ENCODE measurements at regions not wholly inside any gene's neighbourhood (a gene's known extent, or its start where the extent isn't known, plus 50 kb on each side); places are given as distances from the start of the nearest gene placed in this dataset.
"Not testable (repeated sequence)": the region's sequence is repeated elsewhere in the genome, so short reads cannot be mapped to it uniquely, and the experiment has no call there.

GRCh38 chr21:25531538-25532250 is 75.6 kb downstream of the MRPL39 start:
- H3K9me3 Mint-ChIP-seq, result peaks cover 20% of the 10 kb centered on the region
- H3K27me3 Mint-ChIP-seq; H3K27ac Mint-ChIP-seq; H3K4me3 Mint-ChIP-seq; H3K4me1 Mint-ChIP-seq (ENCODE audit: low read depth); H3K36me3 Mint-ChIP-seq (ENCODE audit: low read depth); intact Hi-C loops (cut with micrococcal nuclease): not testable (repeated sequence)

GRCh38 chr21:25528515-25528914 is 78.8 kb downstream of the MRPL39 start:
- peaks cover 12% of the 10 kb centered on the region for H3K9me3 Mint-ChIP-seq
- H3K4me1 Mint-ChIP-seq (ENCODE audit: low read depth), result no peaks in the 10 kb centered on the region
- H3K27me3 Mint-ChIP-seq, result no peaks in the 10 kb centered on the region
- intact Hi-C loops (cut with micrococcal nuclease), result no loop called here
- H3K36me3 Mint-ChIP-seq (ENCODE audit: low read depth), result no peaks in the 10 kb centered on the region
- H3K27ac Mint-ChIP-seq, result no peak overlapping the region
- H3K4me3 Mint-ChIP-seq, result no peak overlapping the region

DNA sequence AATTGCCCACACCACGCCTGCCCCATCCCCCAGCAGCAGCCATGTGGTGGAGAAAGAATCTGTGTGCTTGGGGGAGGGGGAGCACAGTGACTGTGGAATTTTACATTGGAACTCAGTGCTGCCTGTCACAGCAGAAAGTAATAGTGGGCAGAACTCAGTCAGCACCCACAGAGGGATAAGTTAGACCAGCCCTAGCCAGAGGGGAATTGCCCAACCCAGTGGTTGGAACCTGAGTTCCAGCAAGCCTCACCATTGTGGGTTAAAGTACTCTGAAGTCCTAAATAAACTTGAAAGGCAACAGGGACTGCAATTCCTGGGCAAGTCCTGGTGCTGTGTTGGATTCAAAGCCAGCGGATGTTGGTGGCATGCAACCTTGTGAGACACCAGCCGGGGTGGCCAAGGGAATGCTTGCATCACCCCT is 88.8 kb downstream of the MRPL39 start:
- H3K36me3 Mint-ChIP-seq (ENCODE audit: low read depth), result no peaks in the 10 kb centered on the region
- intact Hi-C loops (cut with micrococcal nuclease), result no loop called here
- no peaks in the 10 kb centered on the region for H3K27me3 Mint-ChIP-seq
- peaks cover 1% of the 10 kb centered on the region for H3K4me1 Mint-ChIP-seq (ENCODE audit: low read depth)
- no peaks in the 10 kb centered on the region for H3K9me3 Mint-ChIP-seq
- no peak overlapping the region for H3K4me3 Mint-ChIP-seq
- no peak overlapping the region for H3K27ac Mint-ChIP-seq

DNA sequence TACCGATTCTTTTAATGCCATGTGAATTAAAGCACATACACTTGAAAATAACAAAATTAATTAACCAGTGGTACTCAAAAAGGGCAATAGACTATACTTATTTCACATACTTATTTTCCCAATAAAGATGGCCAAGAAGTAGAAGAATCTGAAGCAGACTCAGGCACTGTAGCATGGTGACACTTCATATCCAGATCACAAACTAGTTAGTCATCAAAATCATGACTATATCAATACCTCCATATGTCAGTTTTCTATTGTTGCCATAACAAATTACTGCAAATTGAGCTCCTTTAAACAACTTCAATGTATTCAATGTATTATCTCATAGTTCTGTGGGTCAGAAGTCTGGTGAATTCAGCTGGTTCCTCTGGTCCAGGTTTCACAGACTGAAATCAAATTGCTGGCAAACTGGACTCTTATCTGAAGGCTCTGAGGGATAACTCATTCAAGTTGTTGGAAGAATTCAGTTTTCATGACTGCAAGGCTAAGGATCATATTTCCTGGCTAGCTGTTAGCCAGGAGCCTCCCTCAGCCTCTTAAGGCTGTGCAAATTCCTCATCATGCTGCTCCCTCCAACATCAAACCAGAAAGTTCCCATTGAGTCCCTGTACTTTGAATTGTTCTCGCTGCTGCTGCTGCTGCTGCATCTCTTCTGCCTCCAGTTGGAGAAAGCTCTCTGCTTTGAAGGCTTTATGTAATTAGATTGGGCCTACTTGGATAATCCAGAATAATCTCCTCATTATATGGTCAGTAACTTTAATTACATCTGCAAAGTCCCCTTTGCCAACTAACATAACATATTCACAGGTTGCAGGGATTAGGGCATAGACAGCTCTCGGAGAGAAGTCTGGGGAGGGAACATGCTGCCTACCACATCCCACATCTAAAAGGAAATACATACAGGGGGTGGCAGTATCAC is 91.5 kb downstream of the MRPL39 start:
- no peak overlapping the region for H3K27ac Mint-ChIP-seq
- H3K36me3 Mint-ChIP-seq (ENCODE audit: low read depth), result no peaks in the 10 kb centered on the region
- no peak overlapping the region for H3K4me3 Mint-ChIP-seq
- peaks cover 18% of the 10 kb centered on the region for H3K4me1 Mint-ChIP-seq (ENCODE audit: low read depth)
- H3K9me3 Mint-ChIP-seq, result no peaks in the 10 kb centered on the region
- intact Hi-C loops (cut with micrococcal nuclease), result no loop called here
- H3K27me3 Mint-ChIP-seq, result no peaks in the 10 kb centered on the region

GRCh38 chr21:25513810-25514209 is 93.5 kb downstream of the MRPL39 start:
- H3K9me3 Mint-ChIP-seq, result no peaks in the 10 kb centered on the region
- no peaks in the 10 kb centered on the region for H3K27me3 Mint-ChIP-seq
- H3K4me1 Mint-ChIP-seq (ENCODE audit: low read depth), result peaks cover 18% of the 10 kb centered on the region
- H3K4me3 Mint-ChIP-seq, result no peak overlapping the region
- H3K27ac Mint-ChIP-seq, result no peak overlapping the region
- intact Hi-C loops (cut with micrococcal nuclease), result no loop called here
- no peaks in the 10 kb centered on the region for H3K36me3 Mint-ChIP-seq (ENCODE audit: low read depth)

DNA sequence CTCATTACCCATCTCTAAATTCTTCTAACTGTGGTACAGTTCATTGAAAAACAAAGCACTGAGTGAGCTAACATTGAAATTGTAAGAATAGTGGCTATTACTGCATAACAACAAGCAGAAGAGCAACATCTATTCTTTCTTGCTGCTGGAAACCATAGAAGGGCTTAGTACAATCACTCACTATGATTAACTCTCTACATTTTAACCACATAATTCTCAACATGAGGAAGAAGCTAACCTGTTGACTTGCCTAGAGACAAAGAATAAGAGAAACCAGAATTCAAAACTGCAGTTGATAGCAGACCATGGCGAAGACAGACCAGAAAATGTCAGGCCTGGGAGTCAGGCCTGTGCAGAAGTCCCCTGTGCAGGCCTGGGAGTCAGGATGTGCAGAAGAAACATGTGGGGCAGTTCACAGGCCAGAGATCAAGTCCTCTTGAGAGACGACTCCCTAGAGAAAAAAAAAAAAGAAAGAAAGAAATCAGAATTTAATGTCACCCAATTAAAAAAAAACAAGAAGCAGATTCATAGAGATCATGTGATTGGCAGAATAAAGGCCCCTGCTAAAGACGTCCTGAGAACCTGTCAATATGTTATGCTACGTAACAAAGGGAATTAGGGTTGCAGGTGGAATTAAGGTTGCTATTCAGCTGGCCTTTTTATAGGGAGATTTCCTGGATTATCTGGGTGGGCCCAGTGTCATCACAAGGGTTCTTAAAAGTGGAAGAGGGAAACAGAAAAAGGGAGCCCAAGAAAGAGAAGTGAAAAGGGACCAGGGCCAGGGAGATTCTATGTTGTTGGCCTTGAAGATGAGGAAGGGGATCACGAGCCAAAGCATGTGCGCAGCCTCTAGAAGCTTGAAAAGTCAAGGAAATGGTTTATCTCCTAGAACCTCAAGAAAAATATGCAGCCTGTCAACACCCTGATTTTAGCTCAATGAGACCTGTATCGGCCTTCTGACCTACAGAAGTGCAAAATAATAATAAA is 94.9 kb downstream of the MRPL39 start:
- H3K4me1 Mint-ChIP-seq (ENCODE audit: low read depth), result peaks cover 18% of the 10 kb centered on the region
- no peak overlapping the region for H3K4me3 Mint-ChIP-seq
- H3K36me3 Mint-ChIP-seq (ENCODE audit: low read depth), result no peaks in the 10 kb centered on the region
- peak overlapping the region; percentile 46 for H3K27ac Mint-ChIP-seq
- H3K27me3 Mint-ChIP-seq, result no peaks in the 10 kb centered on the region
- H3K9me3 Mint-ChIP-seq, result no peaks in the 10 kb centered on the region
- intact Hi-C loops (cut with micrococcal nuclease), result no loop called here

DNA sequence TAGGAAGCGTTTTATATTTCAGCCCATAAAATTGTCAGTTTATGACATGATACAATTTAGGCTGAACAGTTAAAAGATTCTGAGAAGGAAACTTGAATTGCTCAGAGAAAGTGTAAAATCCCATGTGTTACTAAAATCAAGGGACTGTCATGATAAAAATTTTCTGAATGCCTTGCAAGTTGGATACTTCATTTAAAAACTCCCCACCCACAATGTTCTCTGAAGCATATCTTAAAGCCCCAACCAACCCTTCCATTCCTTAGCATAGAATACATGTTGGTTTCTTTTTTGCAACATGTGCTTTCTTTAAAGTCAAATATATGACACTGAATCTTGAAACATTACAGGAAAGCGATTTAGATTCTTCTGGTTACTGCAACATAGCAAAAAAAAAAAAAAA is 97.4 kb downstream of the MRPL39 start:
- no peaks in the 10 kb centered on the region for H3K36me3 Mint-ChIP-seq (ENCODE audit: low read depth)
- no peaks in the 10 kb centered on the region for H3K9me3 Mint-ChIP-seq
- H3K4me3 Mint-ChIP-seq, result no peak overlapping the region
- intact Hi-C loops (cut with micrococcal nuclease), result no loop called here
- peaks cover 24% of the 10 kb centered on the region for H3K4me1 Mint-ChIP-seq (ENCODE audit: low read depth)
- no peak overlapping the region for H3K27ac Mint-ChIP-seq
- H3K27me3 Mint-ChIP-seq, result peaks cover 2% of the 10 kb centered on the region

GRCh38 chr21:25508364-25508763 is 98.9 kb downstream of the MRPL39 start:
- Mint-ChIP-seq H3K4me3 (no peak overlapping the region), H3K27me3 (peaks cover 8% of the 10 kb centered on the region), H3K36me3 (ENCODE audit: low read depth) (no peaks in the 10 kb centered on the region), H3K4me1 (ENCODE audit: low read depth) (peaks cover 21% of the 10 kb centered on the region), H3K9me3 (peaks cover 8% of the 10 kb centered on the region), H3K27ac (no peak overlapping the region)
- intact Hi-C loops (cut with micrococcal nuclease), result no loop called here

- H3K9me3 Mint-ChIP-seq, result peaks cover 9% of the 10 kb centered on the region
- peaks cover 8% of the 10 kb centered on the region for H3K27me3 Mint-ChIP-seq
- H3K27ac Mint-ChIP-seq, result no peak overlapping the region
- no peak overlapping the region for H3K4me3 Mint-ChIP-seq
- H3K4me1 Mint-ChIP-seq (ENCODE audit: low read depth), result peaks cover 13% of the 10 kb centered on the region
- intact Hi-C loops (cut with micrococcal nuclease), result no loop called here
- no peaks in the 10 kb centered on the region for H3K36me3 Mint-ChIP-seq (ENCODE audit: low read depth)
Measured at GRCh38 chr21:25507522-25507921, 99.8 kb downstream of the MRPL39 start.

DNA sequence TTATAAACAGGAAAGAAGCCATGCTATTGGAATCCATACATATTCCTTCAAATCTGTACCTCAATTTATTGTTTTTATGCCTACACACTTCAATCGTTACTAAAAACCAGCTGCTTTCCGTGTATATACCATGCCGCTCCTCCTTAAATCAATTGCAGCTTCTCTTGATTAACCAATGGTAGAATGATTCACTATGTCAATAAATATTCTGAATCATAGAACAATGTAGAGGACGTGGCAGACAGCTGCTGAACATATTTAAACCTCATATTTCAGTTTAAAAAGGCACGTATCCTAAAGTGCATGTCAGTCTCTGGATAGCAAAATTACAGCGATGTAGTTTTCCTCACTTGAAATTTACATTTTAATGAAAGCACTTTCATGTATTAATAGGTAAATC is 100.4 kb downstream of the MRPL39 start:
- peaks cover 8% of the 10 kb centered on the region for H3K27me3 Mint-ChIP-seq
- no peak overlapping the region for H3K27ac Mint-ChIP-seq
- H3K4me1 Mint-ChIP-seq (ENCODE audit: low read depth), result peaks cover 11% of the 10 kb centered on the region
- intact Hi-C loops (cut with micrococcal nuclease), result no loop called here
- no peak overlapping the region for H3K4me3 Mint-ChIP-seq
- no peaks in the 10 kb centered on the region for H3K36me3 Mint-ChIP-seq (ENCODE audit: low read depth)
- H3K9me3 Mint-ChIP-seq, result peaks cover 16% of the 10 kb centered on the region

DNA sequence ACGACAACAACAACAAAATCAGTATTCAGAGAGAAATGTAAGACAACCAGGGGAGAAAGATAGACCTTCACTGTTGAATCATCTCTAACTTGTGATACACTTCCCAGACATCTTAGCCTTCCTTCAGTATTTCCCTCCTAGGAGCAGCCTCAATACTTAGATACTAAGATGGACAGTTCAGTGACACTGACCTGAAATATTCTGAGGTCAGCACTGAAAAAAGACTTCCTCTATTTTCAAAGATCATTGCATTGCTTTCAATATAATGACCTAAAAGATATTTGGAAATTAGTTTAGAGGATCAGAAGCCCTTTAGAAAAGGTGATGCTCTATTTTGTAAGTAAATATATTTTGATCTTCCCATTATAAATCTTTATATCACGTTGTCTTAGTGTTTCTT is 101.0 kb downstream of the MRPL39 start:
- intact Hi-C loops (cut with micrococcal nuclease), result no loop called here
- Mint-ChIP-seq H3K9me3 (peaks cover 22% of the 10 kb centered on the region), H3K4me3 (no peak overlapping the region), H3K4me1 (ENCODE audit: low read depth) (peaks cover 17% of the 10 kb centered on the region), H3K27ac (no peak overlapping the region), H3K36me3 (ENCODE audit: low read depth) (no peaks in the 10 kb centered on the region), H3K27me3 (peaks cover 9% of the 10 kb centered on the region)

GRCh38 chr21:25503981-25504380 is 103.3 kb downstream of the MRPL39 start:
- peaks cover 41% of the 10 kb centered on the region for H3K9me3 Mint-ChIP-seq
- intact Hi-C loops (cut with micrococcal nuclease), result loop anchor here (5.0 kb wide), 2 partner anchors 47 to 48 kb away; no protein-coding TSS in a partner anchor
- peaks cover 17% of the 10 kb centered on the region for H3K4me1 Mint-ChIP-seq (ENCODE audit: low read depth)
- no peak overlapping the region for H3K27ac Mint-ChIP-seq
- peaks cover 13% of the 10 kb centered on the region for H3K27me3 Mint-ChIP-seq
- H3K36me3 Mint-ChIP-seq (ENCODE audit: low read depth), result peaks cover 6% of the 10 kb centered on the region
- no peak overlapping the region for H3K4me3 Mint-ChIP-seq

GRCh38 chr21:25501996-25502665 is 105.2 kb downstream of the MRPL39 start:
- H3K4me1 Mint-ChIP-seq (ENCODE audit: low read depth), result peaks cover 17% of the 10 kb centered on the region
- H3K4me3 Mint-ChIP-seq, result no peak overlapping the region
- intact Hi-C loops (cut with micrococcal nuclease), result loop anchor here (5.0 kb wide), 2 partner anchors 45 to 50 kb away; no protein-coding TSS in a partner anchor
- peaks cover 24% of the 10 kb centered on the region for H3K27me3 Mint-ChIP-seq
- peaks cover 6% of the 10 kb centered on the region for H3K36me3 Mint-ChIP-seq (ENCODE audit: low read depth)
- H3K9me3 Mint-ChIP-seq, result peaks cover 41% of the 10 kb centered on the region
- peak overlapping the region; percentile 32 for H3K27ac Mint-ChIP-seq

Measured in dendritic cell treated with granulocyte-macrophage colony-stimulating factor and Interleukin-4, amounts not matched to agents 40 ng/mL and 50 ng/mL, for 4 days (primary cell).